H9 (cell line): ENCODE measurements at regions not wholly inside any gene's neighbourhood (a gene's known extent, or its start where the extent isn't known, plus 50 kb on each side); places are given as distances from the start of the nearest gene placed in this dataset.

ENCODE experiments used
- DNase-seq: peaks from one replicate; pipeline ENCODE4 v3.0.0-alpha.2; 2017
- H2AFZ ChIP-seq: one replicate; pipeline ENCODE4 v1.6.1; 2013; ENCODE audit warnings: mild to moderate bottlenecking, low read length, control low read depth, moderate library complexity
- H2AK5ac ChIP-seq: 2 replicates; pipeline ENCODE4 v1.6.1; 2013; ENCODE audit warnings: low read length, control low read depth, mixed read lengths; ENCODE audit not compliant: insufficient read length
- H2BK120ac ChIP-seq: one replicate; pipeline ENCODE4 v1.6.1; 2013; ENCODE audit warnings: low read depth, mild to moderate bottlenecking, low read length, control low read depth, inconsistent platforms; ENCODE audit not compliant: poor library complexity, severe bottlenecking
- H2BK12ac ChIP-seq: 2 replicates; pipeline ENCODE4 v1.6.1; 2013; ENCODE audit warnings: low read length, control low read depth, mixed read lengths, low read depth; ENCODE audit not compliant: insufficient read length
- H2BK15ac ChIP-seq: 2 replicates; pipeline ENCODE4 v1.6.1; 2013; ENCODE audit warnings: low read depth, low read length, control low read depth
- H2BK20ac ChIP-seq: one replicate; pipeline ENCODE4 v1.6.1; 2013; ENCODE audit warnings: low read depth, mild to moderate bottlenecking, low read length, control low read depth, inconsistent platforms; ENCODE audit not compliant: poor library complexity, severe bottlenecking
- H2BK5ac ChIP-seq: 2 replicates; pipeline ENCODE4 v1.6.1; 2013; ENCODE audit warnings: low read length, control low read depth, mixed read lengths; ENCODE audit not compliant: insufficient read length
- H3K14ac ChIP-seq: 2 replicates; pipeline ENCODE4 v1.6.1; 2013; ENCODE audit warnings: low read length, control low read depth; ENCODE audit not compliant: insufficient read depth
- H3K18ac ChIP-seq: 2 replicates; pipeline ENCODE4 v1.6.1; 2013; ENCODE audit warnings: low read depth, mild to moderate bottlenecking, mixed read lengths, low read length, control low read depth; ENCODE audit not compliant: insufficient read length
- H3K23ac ChIP-seq: 2 replicates; pipeline ENCODE4 v1.6.1; 2013; ENCODE audit warnings: low read length, control low read depth, mixed read lengths, low read depth; ENCODE audit not compliant: insufficient read length
- H3K23me2 ChIP-seq: 2 replicates; pipeline ENCODE4 v1.6.1; 2013; ENCODE audit warnings: low read depth, mild to moderate bottlenecking, mixed read lengths, low read length, control low read depth; ENCODE audit not compliant: insufficient read length, poor library complexity, severe bottlenecking
- H3K27ac ChIP-seq: 2 replicates; pipeline ENCODE4 v1.5.1; 2013; ENCODE audit warnings: low read length, control low read depth, mixed read lengths, low read depth; ENCODE audit not compliant: insufficient read length
- H3K27me3 ChIP-seq: 2 replicates; pipeline ENCODE4 v1.6.1; 2013; ENCODE audit warnings: low read length, control low read depth, inconsistent platforms; ENCODE audit not compliant: insufficient read depth
- H3K4ac ChIP-seq: 2 replicates; pipeline ENCODE4 v1.6.1; 2013; ENCODE audit warnings: low read depth, mild to moderate bottlenecking, control low read depth, inconsistent platforms, low read length, moderate library complexity
- H3K4me1 ChIP-seq: 2 replicates; pipeline ENCODE4 v1.6.1; 2013; ENCODE audit warnings: low read length, control low read depth, inconsistent platforms; ENCODE audit not compliant: insufficient read depth
- H3K4me2 ChIP-seq: 2 replicates; pipeline ENCODE4 v1.6.1; 2013; ENCODE audit warnings: low read length, control low read depth, mixed read lengths; ENCODE audit not compliant: insufficient read length, insufficient read depth
- H3K56ac ChIP-seq: 2 replicates; pipeline ENCODE4 v1.6.1; 2013; ENCODE audit warnings: low read depth, mild to moderate bottlenecking, mixed read lengths, low read length, control low read depth; ENCODE audit not compliant: insufficient read length
- H3K79me1 ChIP-seq: 2 replicates; pipeline ENCODE4 v1.6.1; 2013; ENCODE audit warnings: low read depth, mild to moderate bottlenecking, moderate library complexity, low read length, control low read depth, inconsistent platforms; ENCODE audit not compliant: insufficient read depth, poor library complexity, severe bottlenecking
- H3K79me2 ChIP-seq: 2 replicates; pipeline ENCODE4 v1.6.1; 2013; ENCODE audit warnings: low read length, control low read depth, inconsistent platforms; ENCODE audit not compliant: insufficient read depth
- H3K9ac ChIP-seq: 2 replicates; pipeline ENCODE4 v1.6.1; 2013; ENCODE audit warnings: low read length, control low read depth, mixed read lengths; ENCODE audit not compliant: insufficient read length; ENCODE audit errors: extremely low read depth
- H3K9me3 ChIP-seq: one replicate; pipeline ENCODE4 v1.6.1; 2013; ENCODE audit warnings: low read depth, low read length, inconsistent platforms; ENCODE audit not compliant: control insufficient read depth
- H3T11ph ChIP-seq: one replicate; pipeline ENCODE4 v1.6.1; 2013; ENCODE audit warnings: mild to moderate bottlenecking, low read length, control low read depth, inconsistent platforms
- H4K20me1 ChIP-seq: one replicate; pipeline ENCODE4 v1.6.1; 2013; ENCODE audit not compliant: control insufficient read depth, insufficient read length, insufficient read depth
- H4K5ac ChIP-seq: 2 replicates; pipeline ENCODE4 v1.6.1; 2013; ENCODE audit warnings: low read depth, mild to moderate bottlenecking, mixed read lengths, low read length, control low read depth; ENCODE audit not compliant: insufficient read length
- H4K8ac ChIP-seq: replicated peaks from 2 replicates; pipeline ENCODE4 v1.6.1; 2013; ENCODE audit warnings: low read length, control low read depth, mixed read lengths, low read depth; ENCODE audit not compliant: insufficient read length
- H4K91ac ChIP-seq: 2 replicates; pipeline ENCODE4 v1.6.1; 2013; ENCODE audit warnings: low read depth, mild to moderate bottlenecking, moderate library complexity, mixed read lengths, low read length, control low read depth; ENCODE audit not compliant: insufficient read length
- H3K27ac Mint-ChIP-seq, 3 experiments: 2 replicates in 2 of 3; 3 replicates in 1 of 3; pipeline ENCODE4 v1.8.0; 2020 to 2021; ENCODE audit warnings: mixed read lengths in 3 of 3, mild to moderate bottlenecking in 1 of 3, moderate library complexity in 1 of 3
- H3K27me3 Mint-ChIP-seq: 2 replicates; pipeline ENCODE4 v1.8.0; 2021; ENCODE audit warnings: low read depth, mild to moderate bottlenecking, moderate library complexity, mixed read lengths
- H3K36me3 Mint-ChIP-seq, 3 experiments: 2 replicates in 2 of 3; 3 replicates in 1 of 3; pipeline ENCODE4 v1.8.0; 2020 to 2021; ENCODE audit warnings: low read depth in 3 of 3, mixed read lengths in 3 of 3; ENCODE audit not compliant: insufficient read depth in 1 of 3
- H3K4me1 Mint-ChIP-seq, 2 experiments: 2 replicates each; pipeline ENCODE4 v1.8.0; 2020; ENCODE audit warnings: mixed read lengths in 2 of 2
- H3K4me3 Mint-ChIP-seq, 2 experiments: 2 replicates in 1 of 2; 3 replicates in 1 of 2; pipeline ENCODE4 v1.8.0; 2020 to 2021; ENCODE audit warnings: mild to moderate bottlenecking in 2 of 2, mixed read lengths in 2 of 2, moderate library complexity in 1 of 2
- H3K9me3 Mint-ChIP-seq, 2 experiments: 2 replicates in 1 of 2; 3 replicates in 1 of 2; pipeline ENCODE4 v1.8.0; 2020; ENCODE audit warnings: mild to moderate bottlenecking in 2 of 2, mixed read lengths in 2 of 2, moderate library complexity in 1 of 2
- WGBS: extraction: QIAGEN DNeasy Blood & Tissue Kit; methylation state at CpG from one replicate; pipeline ENCODE4 v1.1.7; 2013; ENCODE audit warnings: missing lambda C conversion rate, low lambda C conversion rate, mixed read lengths; ENCODE audit not compliant: insufficient read length; ENCODE audit errors: extremely low coverage; 5-methylcytosine and 5-hydroxymethylcytosine counted together
- TF ChIP-seq, protein P1 (sequence below): fragments of 200-600 bp; sonication (generic); conservative IDR thresholded peaks from 3 replicates; pipeline ENCODE4 v1.8.0; 2021; ENCODE audit warnings: antibody characterized with exemption, mild to moderate bottlenecking

DNA sequence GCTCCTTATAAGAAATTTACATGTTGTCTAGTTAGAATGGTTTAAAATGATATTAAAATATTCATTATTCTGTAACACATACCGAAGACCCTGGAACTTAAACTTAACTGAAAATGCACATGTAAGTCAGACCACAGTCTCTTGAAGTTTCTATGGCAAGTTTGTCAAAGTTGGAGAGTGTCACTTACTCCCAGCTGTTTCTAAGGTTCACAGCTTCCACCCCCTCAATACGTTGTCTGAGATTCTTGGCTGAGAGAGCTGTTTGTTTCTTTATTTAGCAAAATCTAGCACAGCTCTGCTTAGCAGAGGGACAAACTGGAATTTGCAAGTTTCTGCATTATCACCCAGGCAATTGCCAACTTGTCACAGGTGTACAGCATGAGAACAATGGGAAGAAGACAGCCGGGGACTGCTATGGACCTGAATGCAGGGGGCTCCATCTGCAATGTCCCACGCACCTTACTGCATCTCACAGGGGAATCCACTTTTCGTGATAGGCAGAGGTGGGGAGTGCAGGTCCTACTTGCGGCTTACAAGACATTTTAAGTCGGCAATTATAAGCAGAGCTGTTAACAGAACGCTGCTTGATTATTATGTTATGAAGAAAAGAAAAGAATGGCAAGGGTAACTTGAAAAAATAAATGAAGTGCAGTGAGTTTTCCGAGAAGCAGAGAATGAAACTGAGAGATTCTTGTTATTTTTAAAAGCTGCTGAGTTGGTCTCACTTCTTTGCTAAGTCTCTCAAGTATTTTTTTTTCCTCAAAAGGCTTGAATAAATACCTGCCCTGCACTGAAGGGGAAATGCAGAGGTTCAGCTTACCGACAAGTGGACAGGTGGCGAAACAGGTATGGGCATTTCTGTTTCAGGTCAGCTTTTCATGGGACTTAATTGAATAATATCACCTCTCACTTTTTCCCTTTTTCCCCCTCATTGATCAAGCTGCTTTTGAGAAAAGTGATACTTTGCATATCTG lies 1072.1 kb upstream of the FANCL start:
- no peaks in the 10 kb centered on the region for H3K36me3 Mint-ChIP-seq
- H2BK12ac ChIP-seq = no peak overlapping the region
- H3K56ac ChIP-seq = no peak overlapping the region
- no peaks in the 10 kb centered on the region for H3K79me1 ChIP-seq
- no peaks in the 10 kb centered on the region for H3K4me1 ChIP-seq
- H3K4me2 ChIP-seq = no peak overlapping the region
- WGBS = no CpG with 5 or more reads among the region's 11 CpGs
- H3T11ph ChIP-seq = no peak overlapping the region
- no peak overlapping the region for H4K8ac ChIP-seq
- no peaks in the 10 kb centered on the region for H3K79me2 ChIP-seq
- no peak overlapping the region for H3K14ac ChIP-seq
- H2AK5ac ChIP-seq = no peak overlapping the region
- no peak overlapping the region for H2BK120ac ChIP-seq
- no peaks in the 10 kb centered on the region for H3K4me1 Mint-ChIP-seq
- H4K20me1 ChIP-seq = no peaks in the 10 kb centered on the region
- H3K27ac Mint-ChIP-seq = no peak overlapping the region
- H3K23ac ChIP-seq = no peak overlapping the region
- H3K27ac ChIP-seq = no peak overlapping the region
- no peaks in the 10 kb centered on the region for H3K23me2 ChIP-seq
- H3K27me3 Mint-ChIP-seq = no peaks in the 10 kb centered on the region
- H2AFZ ChIP-seq = no peak overlapping the region
- H3K4me3 Mint-ChIP-seq = no peak overlapping the region
- H3K9me3 Mint-ChIP-seq = no peaks in the 10 kb centered on the region
- no peak overlapping the region for H4K5ac ChIP-seq
- H2BK15ac ChIP-seq = no peak overlapping the region
- no peak overlapping the region for H3K4ac ChIP-seq
- H3K9ac ChIP-seq = no peak overlapping the region
- no peak overlapping the region for H2BK5ac ChIP-seq
- H3K9me3 ChIP-seq = no peaks in the 10 kb centered on the region
- DNase-seq = no peak
- no peak overlapping the region for H4K91ac ChIP-seq
- no peaks in the 10 kb centered on the region for H3K27me3 ChIP-seq
- H3K18ac ChIP-seq = no peak overlapping the region
- no peak overlapping the region for H2BK20ac ChIP-seq
- TF ChIP-seq, protein P1, sequence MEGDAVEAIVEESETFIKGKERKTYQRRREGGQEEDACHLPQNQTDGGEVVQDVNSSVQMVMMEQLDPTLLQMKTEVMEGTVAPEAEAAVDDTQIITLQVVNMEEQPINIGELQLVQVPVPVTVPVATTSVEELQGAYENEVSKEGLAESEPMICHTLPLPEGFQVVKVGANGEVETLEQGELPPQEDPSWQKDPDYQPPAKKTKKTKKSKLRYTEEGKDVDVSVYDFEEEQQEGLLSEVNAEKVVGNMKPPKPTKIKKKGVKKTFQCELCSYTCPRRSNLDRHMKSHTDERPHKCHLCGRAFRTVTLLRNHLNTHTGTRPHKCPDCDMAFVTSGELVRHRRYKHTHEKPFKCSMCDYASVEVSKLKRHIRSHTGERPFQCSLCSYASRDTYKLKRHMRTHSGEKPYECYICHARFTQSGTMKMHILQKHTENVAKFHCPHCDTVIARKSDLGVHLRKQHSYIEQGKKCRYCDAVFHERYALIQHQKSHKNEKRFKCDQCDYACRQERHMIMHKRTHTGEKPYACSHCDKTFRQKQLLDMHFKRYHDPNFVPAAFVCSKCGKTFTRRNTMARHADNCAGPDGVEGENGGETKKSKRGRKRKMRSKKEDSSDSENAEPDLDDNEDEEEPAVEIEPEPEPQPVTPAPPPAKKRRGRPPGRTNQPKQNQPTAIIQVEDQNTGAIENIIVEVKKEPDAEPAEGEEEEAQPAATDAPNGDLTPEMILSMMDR = no peak
